HL-60 (cell line): ENCODE measurements at regions not wholly inside any gene's neighbourhood (a gene's known extent, or its start where the extent isn't known, plus 50 kb on each side); places are given as distances from the start of the nearest gene placed in this dataset.

Experiments used
- DNase-seq, 2 experiments: peaks; one replicate each; pipeline ENCODE4 v3.0.0-alpha.2; 2010 to 2020; ENCODE audit warnings: low read depth in 1 of 2, low spot score in 1 of 2
- H3K27ac ChIP-seq: fragments of 250-450 bp; sonication (Bioruptor Pico); replicated peaks from 2 replicates; pipeline ENCODE4 v1.5.1; 2020; ENCODE audit warnings: mild to moderate bottlenecking, moderate library complexity
- H3K27me3 ChIP-seq: fragments of 250-450 bp; sonication (Bioruptor Pico); 2 replicates; pipeline ENCODE4 v1.5.1; 2021; ENCODE audit warnings: mild to moderate bottlenecking, moderate library complexity; ENCODE audit not compliant: insufficient read depth, poor library complexity, severe bottlenecking
- H3K4me3 ChIP-seq: replicated peaks from 2 replicates; pipeline ENCODE4 v1.5.1; 2011; ENCODE audit warnings: mild to moderate bottlenecking, control low read depth, low read length; ENCODE audit not compliant: insufficient read depth
- GABPA ChIP-seq: IDR thresholded peaks from 2 replicates; pipeline ENCODE4 v1.6.1; 2012; ENCODE audit warnings: low read depth
- POLR2AphosphoS5 ChIP-seq: IDR thresholded peaks from 2 replicates; pipeline ENCODE4 v1.6.1; 2012; ENCODE audit warnings: low read depth
- SPI1 ChIP-seq: IDR thresholded peaks from 2 replicates; pipeline ENCODE4 v1.6.1; 2012; ENCODE audit warnings: low read depth, mild to moderate bottlenecking, borderline replicate concordance
- TF ChIP-seq, protein P1 (sequence below): IDR thresholded peaks from one replicate; pipeline ENCODE4 v1.5.1; 2011; ENCODE audit warnings: low read length, control low read depth, inconsistent platforms; ENCODE audit not compliant: insufficient read depth
- TF ChIP-seq, protein P2 (sequence below): IDR thresholded peaks from 2 replicates; pipeline ENCODE4 v1.6.1; 2012; ENCODE audit warnings: low read depth; ENCODE audit not compliant: insufficient replicate concordance

DNA sequence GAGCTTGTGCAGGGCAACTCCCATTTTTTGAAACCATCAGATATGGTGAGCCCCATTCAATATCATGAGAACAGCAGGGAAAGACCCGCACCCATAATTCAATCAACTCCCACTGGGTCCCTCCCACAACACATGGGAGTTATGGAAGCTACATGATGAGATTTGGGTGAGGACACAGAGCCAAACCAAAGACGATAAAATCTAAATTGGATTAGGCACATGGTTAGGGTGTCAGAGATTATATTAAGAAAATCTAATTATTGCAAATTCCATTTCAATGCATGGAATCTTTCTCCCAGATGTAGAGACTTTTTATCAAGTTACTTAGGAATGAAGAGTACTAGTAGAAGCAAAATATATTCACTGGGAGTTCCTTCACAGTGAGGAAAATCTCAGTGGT, 324.9 kb downstream of the JRKL start:
- no peak overlapping the region for H3K4me3 ChIP-seq
- no peaks in the 10 kb centered on the region for H3K27me3 ChIP-seq
- no peak overlapping the region for H3K27ac ChIP-seq
- no peak for DNase-seq
- TF ChIP-seq GABPA (no peak), POLR2AphosphoS5 (no peak), SPI1 (no peak)
- TF ChIP-seq, protein P1, sequence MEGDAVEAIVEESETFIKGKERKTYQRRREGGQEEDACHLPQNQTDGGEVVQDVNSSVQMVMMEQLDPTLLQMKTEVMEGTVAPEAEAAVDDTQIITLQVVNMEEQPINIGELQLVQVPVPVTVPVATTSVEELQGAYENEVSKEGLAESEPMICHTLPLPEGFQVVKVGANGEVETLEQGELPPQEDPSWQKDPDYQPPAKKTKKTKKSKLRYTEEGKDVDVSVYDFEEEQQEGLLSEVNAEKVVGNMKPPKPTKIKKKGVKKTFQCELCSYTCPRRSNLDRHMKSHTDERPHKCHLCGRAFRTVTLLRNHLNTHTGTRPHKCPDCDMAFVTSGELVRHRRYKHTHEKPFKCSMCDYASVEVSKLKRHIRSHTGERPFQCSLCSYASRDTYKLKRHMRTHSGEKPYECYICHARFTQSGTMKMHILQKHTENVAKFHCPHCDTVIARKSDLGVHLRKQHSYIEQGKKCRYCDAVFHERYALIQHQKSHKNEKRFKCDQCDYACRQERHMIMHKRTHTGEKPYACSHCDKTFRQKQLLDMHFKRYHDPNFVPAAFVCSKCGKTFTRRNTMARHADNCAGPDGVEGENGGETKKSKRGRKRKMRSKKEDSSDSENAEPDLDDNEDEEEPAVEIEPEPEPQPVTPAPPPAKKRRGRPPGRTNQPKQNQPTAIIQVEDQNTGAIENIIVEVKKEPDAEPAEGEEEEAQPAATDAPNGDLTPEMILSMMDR, result no peak
- TF ChIP-seq, protein P2, sequence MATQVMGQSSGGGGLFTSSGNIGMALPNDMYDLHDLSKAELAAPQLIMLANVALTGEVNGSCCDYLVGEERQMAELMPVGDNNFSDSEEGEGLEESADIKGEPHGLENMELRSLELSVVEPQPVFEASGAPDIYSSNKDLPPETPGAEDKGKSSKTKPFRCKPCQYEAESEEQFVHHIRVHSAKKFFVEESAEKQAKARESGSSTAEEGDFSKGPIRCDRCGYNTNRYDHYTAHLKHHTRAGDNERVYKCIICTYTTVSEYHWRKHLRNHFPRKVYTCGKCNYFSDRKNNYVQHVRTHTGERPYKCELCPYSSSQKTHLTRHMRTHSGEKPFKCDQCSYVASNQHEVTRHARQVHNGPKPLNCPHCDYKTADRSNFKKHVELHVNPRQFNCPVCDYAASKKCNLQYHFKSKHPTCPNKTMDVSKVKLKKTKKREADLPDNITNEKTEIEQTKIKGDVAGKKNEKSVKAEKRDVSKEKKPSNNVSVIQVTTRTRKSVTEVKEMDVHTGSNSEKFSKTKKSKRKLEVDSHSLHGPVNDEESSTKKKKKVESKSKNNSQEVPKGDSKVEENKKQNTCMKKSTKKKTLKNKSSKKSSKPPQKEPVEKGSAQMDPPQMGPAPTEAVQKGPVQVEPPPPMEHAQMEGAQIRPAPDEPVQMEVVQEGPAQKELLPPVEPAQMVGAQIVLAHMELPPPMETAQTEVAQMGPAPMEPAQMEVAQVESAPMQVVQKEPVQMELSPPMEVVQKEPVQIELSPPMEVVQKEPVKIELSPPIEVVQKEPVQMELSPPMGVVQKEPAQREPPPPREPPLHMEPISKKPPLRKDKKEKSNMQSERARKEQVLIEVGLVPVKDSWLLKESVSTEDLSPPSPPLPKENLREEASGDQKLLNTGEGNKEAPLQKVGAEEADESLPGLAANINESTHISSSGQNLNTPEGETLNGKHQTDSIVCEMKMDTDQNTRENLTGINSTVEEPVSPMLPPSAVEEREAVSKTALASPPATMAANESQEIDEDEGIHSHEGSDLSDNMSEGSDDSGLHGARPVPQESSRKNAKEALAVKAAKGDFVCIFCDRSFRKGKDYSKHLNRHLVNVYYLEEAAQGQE, result no peak

DNA sequence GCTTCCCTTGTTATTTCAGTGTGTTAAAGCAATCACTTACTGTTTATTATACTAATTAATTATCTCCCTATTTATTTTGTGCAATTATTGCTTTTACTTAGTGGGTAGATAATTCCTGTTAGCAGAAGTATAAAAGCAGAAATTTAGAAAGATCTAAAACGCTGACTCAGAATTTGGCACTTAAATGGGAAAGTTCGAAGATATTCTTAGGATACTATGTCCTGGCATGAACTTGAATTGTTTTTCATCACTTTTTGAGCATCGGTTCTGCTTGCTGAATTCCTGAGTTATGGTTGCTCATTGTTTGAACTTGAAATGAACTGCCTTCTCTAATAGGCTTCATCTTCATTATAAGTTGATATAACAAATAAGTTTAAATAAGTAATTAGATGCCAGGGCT, 325.4 kb downstream of the JRKL start:
- DNase-seq, result no peak
- H3K4me3 ChIP-seq, result no peak overlapping the region
- TF ChIP-seq, protein P2, result no peak
- TF ChIP-seq POLR2AphosphoS5 (no peak), GABPA (no peak), SPI1 (no peak)
- TF ChIP-seq, protein P1, result no peak
- H3K27me3 ChIP-seq, result no peaks in the 10 kb centered on the region
- no peak overlapping the region for H3K27ac ChIP-seq

DNA sequence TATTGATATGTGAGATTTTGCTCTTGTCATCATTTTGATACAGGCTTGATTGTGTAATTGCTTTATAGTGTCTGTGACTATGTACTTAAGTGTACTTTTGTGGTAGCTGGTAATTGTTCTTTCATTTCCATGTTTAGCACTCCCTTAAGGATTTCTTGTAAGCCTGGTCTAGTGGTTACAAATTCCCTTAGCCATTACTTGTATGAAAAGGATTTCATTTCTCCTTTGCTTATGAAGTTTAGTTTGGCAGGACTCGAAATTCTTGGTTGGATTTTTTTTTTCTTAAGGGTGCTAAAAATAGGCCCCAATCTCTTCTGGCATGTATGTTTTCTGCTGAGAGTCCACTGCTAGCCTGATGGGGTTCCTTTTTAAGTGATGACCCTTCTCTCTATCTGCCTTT, 346.8 kb downstream of the JRKL start:
- Histone ChIP-seq H3K27ac (no peak overlapping the region), H3K4me3 (no peak overlapping the region), H3K27me3 (no peaks in the 10 kb centered on the region)
- no peak for DNase-seq
- TF ChIP-seq SPI1 (no peak), POLR2AphosphoS5 (no peak), GABPA (no peak)
- TF ChIP-seq, protein P2, result no peak
- TF ChIP-seq, protein P1, result no peak
